ENCODE measurements at regions not wholly inside any gene's neighbourhood (a gene's known extent, or its start where the extent isn't known, plus 50 kb on each side); places are given as distances from the start of the nearest gene placed in this dataset.

GRCh38 chr15:79186616-79187015, 95.9 kb upstream of the ANKRD34C start:
- Histone ChIP-seq H3K9me3 (ENCODE audit: control insufficient read depth in 2 of 3, insufficient read depth in 1 of 3, low read length in 3 of 3) (no peaks in the 10 kb centered on the region), H3K4me1 (ENCODE audit: control insufficient read depth in 2 of 3, insufficient read depth in 2 of 3, low read depth in 1 of 3, low read length in 3 of 3) (no peaks in the 10 kb centered on the region), H3K4me3 (ENCODE audit: low read length in 3 of 3) (no peak overlapping the region), H3K9ac (ENCODE audit: low read length in 3 of 3) (no peak overlapping the region), H3K27me3 (ENCODE audit: control insufficient read depth, insufficient read depth, low read length) (no peaks in the 10 kb centered on the region), H3K27ac (ENCODE audit: low read depth in 2 of 2, low read length in 2 of 2) (no peak overlapping the region), H3K36me3 (ENCODE audit: control insufficient read depth in 2 of 3, insufficient read depth in 3 of 3, low read length in 3 of 3) (no peaks in the 10 kb centered on the region)
- DNase-seq (no peak), FAIRE-seq (no peak)
- TF ChIP-seq, protein P1, sequence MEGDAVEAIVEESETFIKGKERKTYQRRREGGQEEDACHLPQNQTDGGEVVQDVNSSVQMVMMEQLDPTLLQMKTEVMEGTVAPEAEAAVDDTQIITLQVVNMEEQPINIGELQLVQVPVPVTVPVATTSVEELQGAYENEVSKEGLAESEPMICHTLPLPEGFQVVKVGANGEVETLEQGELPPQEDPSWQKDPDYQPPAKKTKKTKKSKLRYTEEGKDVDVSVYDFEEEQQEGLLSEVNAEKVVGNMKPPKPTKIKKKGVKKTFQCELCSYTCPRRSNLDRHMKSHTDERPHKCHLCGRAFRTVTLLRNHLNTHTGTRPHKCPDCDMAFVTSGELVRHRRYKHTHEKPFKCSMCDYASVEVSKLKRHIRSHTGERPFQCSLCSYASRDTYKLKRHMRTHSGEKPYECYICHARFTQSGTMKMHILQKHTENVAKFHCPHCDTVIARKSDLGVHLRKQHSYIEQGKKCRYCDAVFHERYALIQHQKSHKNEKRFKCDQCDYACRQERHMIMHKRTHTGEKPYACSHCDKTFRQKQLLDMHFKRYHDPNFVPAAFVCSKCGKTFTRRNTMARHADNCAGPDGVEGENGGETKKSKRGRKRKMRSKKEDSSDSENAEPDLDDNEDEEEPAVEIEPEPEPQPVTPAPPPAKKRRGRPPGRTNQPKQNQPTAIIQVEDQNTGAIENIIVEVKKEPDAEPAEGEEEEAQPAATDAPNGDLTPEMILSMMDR (IDR thresholded peaks at IDR 0.05; ENCODE audit: borderline replicate concordance, extremely low read depth, insufficient read depth), result no peak
- intact Hi-C loops (cut with DNase I), result no loop called here

GRCh38 chr15:79185199-79185598, 94.6 kb upstream of the RASGRF1 start:
- intact Hi-C loops (cut with DNase I), result no loop called here
- no peak for FAIRE-seq
- TF ChIP-seq, protein P1 (IDR thresholded peaks at IDR 0.05; ENCODE audit: borderline replicate concordance, extremely low read depth, insufficient read depth), result no peak

GRCh38 chr15:79184465-79184892, 93.9 kb upstream of the RASGRF1 start:
- intact Hi-C loops (cut with DNase I), result no loop called here
- Histone ChIP-seq H3K9ac (ENCODE audit: low read length in 3 of 3) (no peak overlapping the region), H3K4me3 (ENCODE audit: low read length in 3 of 3) (no peak overlapping the region), H3K27me3 (ENCODE audit: control insufficient read depth, insufficient read depth, low read length) (no peaks in the 10 kb centered on the region), H3K4me1 (ENCODE audit: control insufficient read depth in 2 of 3, insufficient read depth in 2 of 3, low read depth in 1 of 3, low read length in 3 of 3) (no peaks in the 10 kb centered on the region), H3K27ac (ENCODE audit: low read depth in 2 of 2, low read length in 2 of 2) (no peak overlapping the region), H3K9me3 (ENCODE audit: control insufficient read depth in 2 of 3, insufficient read depth in 1 of 3, low read length in 3 of 3) (no peaks in the 10 kb centered on the region), H3K36me3 (ENCODE audit: control insufficient read depth in 2 of 3, insufficient read depth in 3 of 3, low read length in 3 of 3) (no peaks in the 10 kb centered on the region)
- DNase-seq (peak; percentile 71 to 85 (median 80)), FAIRE-seq (no peak)
- TF ChIP-seq, protein P1 (IDR thresholded peaks at IDR 0.05; ENCODE audit: borderline replicate concordance, extremely low read depth, insufficient read depth), result peak; percentile 98

More at GRCh38 chr15:79185199-79185598, 94.6 kb upstream of the RASGRF1 start:
- no peak for DNase-seq
- Histone ChIP-seq H3K9ac (ENCODE audit: low read length in 3 of 3) (no peak overlapping the region), H3K9me3 (ENCODE audit: control insufficient read depth in 2 of 3, insufficient read depth in 1 of 3, low read length in 3 of 3) (no peaks in the 10 kb centered on the region), H3K4me3 (ENCODE audit: low read length in 3 of 3) (no peak overlapping the region), H3K36me3 (ENCODE audit: control insufficient read depth in 2 of 3, insufficient read depth in 3 of 3, low read length in 3 of 3) (no peaks in the 10 kb centered on the region), H3K27ac (ENCODE audit: low read depth in 2 of 2, low read length in 2 of 2) (no peak overlapping the region), H3K27me3 (ENCODE audit: control insufficient read depth, insufficient read depth, low read length) (no peaks in the 10 kb centered on the region), H3K4me1 (ENCODE audit: control insufficient read depth in 2 of 3, insufficient read depth in 2 of 3, low read depth in 1 of 3, low read length in 3 of 3) (no peaks in the 10 kb centered on the region)

DNA sequence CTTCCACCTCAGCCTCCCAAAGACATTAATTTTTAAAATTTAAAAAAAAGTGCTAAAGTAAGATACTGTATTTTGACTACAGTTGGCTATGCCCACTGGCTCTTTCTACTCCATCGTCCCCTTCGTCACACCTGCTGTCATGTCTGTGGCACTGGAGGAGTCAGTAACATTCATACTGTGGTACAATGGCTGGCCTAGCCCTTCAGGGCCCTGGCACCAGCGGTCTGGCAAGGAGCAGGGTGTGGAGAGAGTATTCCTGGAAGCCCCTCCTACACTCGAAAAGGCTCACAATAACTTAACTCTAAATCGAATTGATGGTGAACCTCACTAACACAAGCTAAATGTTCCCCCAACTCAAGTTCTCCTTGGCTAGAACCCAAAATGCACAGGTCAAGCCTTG, 89.7 kb upstream of the RASGRF1 start:
- no peak overlapping the region for H3K27ac ChIP-seq (ENCODE audit: low read depth in 2 of 2, low read length in 2 of 2)
- TF ChIP-seq, protein P1 (IDR thresholded peaks at IDR 0.05; ENCODE audit: borderline replicate concordance, extremely low read depth, insufficient read depth), result no peak
- no peaks in the 10 kb centered on the region for H3K4me1 ChIP-seq (ENCODE audit: control insufficient read depth in 2 of 3, insufficient read depth in 2 of 3, low read depth in 1 of 3, low read length in 3 of 3)
- H3K9me3 ChIP-seq (ENCODE audit: control insufficient read depth in 2 of 3, insufficient read depth in 1 of 3, low read length in 3 of 3), result no peaks in the 10 kb centered on the region
- no peak overlapping the region for H3K4me3 ChIP-seq (ENCODE audit: low read length in 3 of 3)
- intact Hi-C loops (cut with DNase I), result no loop called here
- H3K36me3 ChIP-seq (ENCODE audit: control insufficient read depth in 2 of 3, insufficient read depth in 3 of 3, low read length in 3 of 3), result no peaks in the 10 kb centered on the region
- H3K9ac ChIP-seq (ENCODE audit: low read length in 3 of 3), result no peak overlapping the region
- no peaks in the 10 kb centered on the region for H3K27me3 ChIP-seq (ENCODE audit: control insufficient read depth, insufficient read depth, low read length)
- FAIRE-seq (no peak), DNase-seq (no peak)
